ENCODE measurements at regions not wholly inside any gene's neighbourhood (a gene's known extent, or its start where the extent isn't known, plus 50 kb on each side); places are given as distances from the start of the nearest gene placed in this dataset.

GRCh38 chr14:42782754-42783153 lies 1176.1 kb downstream of the LRFN5 start:
- no peak overlapping the region for H3K27ac ChIP-seq (ENCODE audit: extremely low read depth, low read depth, low read length)
- CTCF ChIA-PET: no interaction called here
- H3K4me3 ChIP-seq (ENCODE audit: low read depth, low read length): no peak overlapping the region
- H3K9me3 ChIP-seq (ENCODE audit: control insufficient read depth, insufficient read depth, low read depth, low read length): no peaks in the 10 kb centered on the region
- TF ChIP-seq TRIM28 (IDR thresholded peaks at IDR 0.05; ENCODE audit: borderline replicate concordance, low read length): no peak
- TF ChIP-seq ZNF146 (tag by site-specific recombination; IDR thresholded peaks at IDR 0.05): no peak
- no peak for TF ChIP-seq ZNF501 (tag by site-specific recombination; IDR thresholded peaks at IDR 0.05)
- no peak for TF ChIP-seq SP2 (tag by site-specific recombination; IDR thresholded peaks at IDR 0.05)
- no peak for TF ChIP-seq ZSCAN16 (tag by site-specific recombination; IDR thresholded peaks at IDR 0.05)
- no peak for TF ChIP-seq ZNF658 (tag by site-specific recombination; IDR thresholded peaks at IDR 0.05)
- no peak for TF ChIP-seq ZNF549 (tag by site-specific recombination; IDR thresholded peaks at IDR 0.05)
- no peak for TF ChIP-seq PBX3 (CRISPR knock-in tag; IDR thresholded peaks at IDR 0.05)
- no peak for TF ChIP-seq ZXDB (tag by site-specific recombination; IDR thresholded peaks at IDR 0.05)
- TF ChIP-seq ZFP3 (tag by site-specific recombination; IDR thresholded peaks at IDR 0.05; ENCODE audit: low read depth): no peak
- no peak for TF ChIP-seq ZNF624 (tag by site-specific recombination; IDR thresholded peaks at IDR 0.05)
- TF ChIP-seq ZNF600 (tag by site-specific recombination; IDR thresholded peaks at IDR 0.05): no peak
- TF ChIP-seq ZBTB10 (tag by site-specific recombination; IDR thresholded peaks at IDR 0.05): no peak
- no peak for TF ChIP-seq ZNF416 (tag by site-specific recombination; IDR thresholded peaks at IDR 0.05)
- H3K4me1 ChIP-seq (ENCODE audit: control insufficient read depth, insufficient read depth, low read length): no peaks in the 10 kb centered on the region
- POLR2A ChIA-PET: no interaction called here
- no peaks in the 10 kb centered on the region for H3K36me3 ChIP-seq (ENCODE audit: control insufficient read depth in 2 of 2, insufficient read depth in 1 of 2, low read length in 2 of 2)

GRCh38 chr14:42778984-42779383 lies 1172.3 kb downstream of the LRFN5 start:
- no peaks in the 10 kb centered on the region for H3K4me1 ChIP-seq (ENCODE audit: control insufficient read depth, insufficient read depth, low read length)
- no peak overlapping the region for H3K4me3 ChIP-seq (ENCODE audit: low read depth, low read length)
- H3K36me3 ChIP-seq (ENCODE audit: control insufficient read depth in 2 of 2, insufficient read depth in 1 of 2, low read length in 2 of 2): no peaks in the 10 kb centered on the region
- H3K9me3 ChIP-seq (ENCODE audit: control insufficient read depth, insufficient read depth, low read depth, low read length): no peaks in the 10 kb centered on the region
- CTCF ChIA-PET: interaction anchor here (0.7 kb wide), 1 partner anchor 323 kb away, joined by 3 read pairs; no protein-coding TSS in a partner anchor
- POLR2A ChIA-PET: no interaction called here
- no peak overlapping the region for H3K27ac ChIP-seq (ENCODE audit: extremely low read depth, low read depth, low read length)
- TF ChIP-seq ZNF404 (tag by site-specific recombination; IDR thresholded peaks at IDR 0.05) (no peak), ZNF416 (tag by site-specific recombination; IDR thresholded peaks at IDR 0.05) (no peak), ZNF112 (tag by site-specific recombination; IDR thresholded peaks at IDR 0.05) (no peak), ZNF366 (tag by site-specific recombination; conservative IDR thresholded peaks at IDR 0.05) (no peak), ZEB2 (tag by site-specific recombination; IDR thresholded peaks at IDR 0.05) (no peak), FEZF1 (tag by site-specific recombination; IDR thresholded peaks at IDR 0.05) (no peak), ZNF548 (tag by site-specific recombination; IDR thresholded peaks at IDR 0.05) (no peak), OVOL3 (tag by site-specific recombination; IDR thresholded peaks at IDR 0.05) (no peak), ZBTB49 (tag by site-specific recombination; IDR thresholded peaks at IDR 0.05; ENCODE audit: low read depth) (no peak), ZNF138 (tag by site-specific recombination; IDR thresholded peaks at IDR 0.05; ENCODE audit: borderline replicate concordance) (no peak), ZNF146 (tag by site-specific recombination; IDR thresholded peaks at IDR 0.05) (no peak), GLI4 (tag by site-specific recombination; IDR thresholded peaks at IDR 0.05) (no peak), ZNF558 (tag by site-specific recombination; IDR thresholded peaks at IDR 0.05) (no peak), ZSCAN23 (tag by site-specific recombination; IDR thresholded peaks at IDR 0.05) (no peak), ZNF518A (tag by site-specific recombination; conservative IDR thresholded peaks at IDR 0.05; ENCODE audit: low read depth) (no peak)

All from HEK293 (cell line).